Prostate gland (tissue), 2 donors: ENCODE measurements at regions not wholly inside any gene's neighbourhood (a gene's known extent, or its start where the extent isn't known, plus 50 kb on each side); places are given as distances from the start of the nearest gene placed in this dataset.

Source experiments
- DNase-seq: peaks from one replicate; pipeline ENCODE4 v3.0.0-alpha.2; 2019; ENCODE audit warnings: low spot score
- H3K27ac ChIP-seq, 2 donors: fragments of 200-600 bp; sonication (generic); 2 replicates each; pipeline ENCODE4 v1.5.1; 2017 to 2019
- H3K27me3 ChIP-seq: fragments of 200-600 bp; sonication (generic); replicated peaks from 2 replicates; pipeline ENCODE4 v1.5.1; 2019; ENCODE audit not compliant: insufficient read depth
- H3K36me3 ChIP-seq, 2 donors: fragments of 200-600 bp; sonication (generic); 1 replicate in 1 of 2; 2 replicates in 1 of 2; pipeline versions ENCODE4 v1.5.1 to v1.8.1; 2017 to 2019
- H3K4me1 ChIP-seq: fragments of 200-600 bp; sonication (generic); replicated peaks from 2 replicates; pipeline ENCODE4 v1.5.1; 2019
- H3K4me3 ChIP-seq, 2 donors: fragments of 200-600 bp; sonication (generic); 2 replicates each; pipeline ENCODE4 v1.5.1; 2017 to 2019
- H3K9me3 ChIP-seq: fragments of 200-600 bp; sonication (generic); 2 replicates; pipeline ENCODE4 v1.5.1; 2017
- CTCF ChIP-seq, 4 experiments: fragments of 200-600 bp in 2 of 4; fragments of 450-650 bp in 2 of 4; sonication (generic) in 2 of 4; IDR thresholded peaks; 1 replicate in 3 of 4; 2 replicates in 1 of 4; pipeline ENCODE4 v1.5.1; 2016 to 2019; ENCODE audit warnings: antibody characterized with exemption in 4 of 4, mild to moderate bottlenecking in 2 of 4, moderate library complexity in 2 of 4
- POLR2A ChIP-seq: fragments of 450-650 bp; IDR thresholded peaks from one replicate; pipeline ENCODE4 v1.6.1; 2016; ENCODE audit warnings: antibody characterized with exemption, mild to moderate bottlenecking
- POLR2AphosphoS5 ChIP-seq: sonication (generic); formaldehyde crosslinking; IDR thresholded peaks from one replicate; pipeline ENCODE4 v1.6.1; 2017; ENCODE audit warnings: antibody characterized with exemption
- WGBS: methylation state at CpG from one replicate; pipeline ENCODE4 v1.1.5; 2018; 5-methylcytosine and 5-hydroxymethylcytosine counted together
- intact Hi-C: fragments of 100-400 bp; cut with DNase I; formaldehyde crosslinking; loops from one replicate; pipeline ENCODE4 v1.14.2; 2022

- WGBS = 69% methylated on average over 7 of the region's 7 CpGs
- no peak overlapping the region for H3K27ac ChIP-seq
- intact Hi-C loops = no loop called here
- H3K4me1 ChIP-seq = no peaks in the 10 kb centered on the region
- H3K27me3 ChIP-seq = peaks cover 2% of the 10 kb centered on the region
- no peaks in the 10 kb centered on the region for H3K36me3 ChIP-seq
- no peaks in the 10 kb centered on the region for H3K9me3 ChIP-seq
- TF ChIP-seq POLR2A (no peak), CTCF (IDR thresholded peaks at IDR 0.05) (no peak), POLR2AphosphoS5 (no peak)
- no peak for DNase-seq
- H3K4me3 ChIP-seq = no peak overlapping the region
Measured at GRCh38 chr22:48188231-48188721, 1425.8 kb downstream of the TBC1D22A start.

- Histone ChIP-seq H3K4me1 (no peaks in the 10 kb centered on the region), H3K36me3 (no peaks in the 10 kb centered on the region), H3K4me3 (no peak overlapping the region), H3K27ac (no peak overlapping the region), H3K27me3 (peaks cover 2% of the 10 kb centered on the region), H3K9me3 (no peaks in the 10 kb centered on the region)
- intact Hi-C loops = no loop called here
- TF ChIP-seq POLR2AphosphoS5 = no peak
- no peak for TF ChIP-seq CTCF (IDR thresholded peaks at IDR 0.05)
- TF ChIP-seq POLR2A = no peak
- 66% methylated on average over 8 of the region's 8 CpGs for WGBS
- DNase-seq = no peak
Measured at GRCh38 chr22:48187356-48187755, 1424.9 kb downstream of the TBC1D22A start.

- H3K4me1 ChIP-seq = no peaks in the 10 kb centered on the region
- no peak for DNase-seq
- H3K27me3 ChIP-seq = peaks cover 2% of the 10 kb centered on the region
- no peak overlapping the region for H3K4me3 ChIP-seq
- no peak overlapping the region for H3K27ac ChIP-seq
- 72% methylated on average over 10 of the region's 10 CpGs for WGBS
- intact Hi-C loops = no loop called here
- no peak for TF ChIP-seq POLR2A
- no peaks in the 10 kb centered on the region for H3K36me3 ChIP-seq
- H3K9me3 ChIP-seq = no peaks in the 10 kb centered on the region
Measured at GRCh38 chr22:48186146-48186790, 1423.8 kb downstream of the TBC1D22A start.

GRCh38 chr22:48185071-48186055, 1422.9 kb downstream of the TBC1D22A start:
- no peaks in the 10 kb centered on the region for H3K9me3 ChIP-seq
- H3K4me1 ChIP-seq = no peaks in the 10 kb centered on the region
- intact Hi-C loops = no loop called here
- WGBS = 87% methylated on average over 20 of the region's 20 CpGs
- peaks cover 2% of the 10 kb centered on the region for H3K27me3 ChIP-seq
- no peak overlapping the region for H3K4me3 ChIP-seq
- no peaks in the 10 kb centered on the region for H3K36me3 ChIP-seq
- no peak overlapping the region for H3K27ac ChIP-seq
- TF ChIP-seq POLR2A = no peak
- no peak for DNase-seq

- intact Hi-C loops = no loop called here
- TF ChIP-seq CTCF (IDR thresholded peaks at IDR 0.05) (no peak), POLR2AphosphoS5 (no peak), POLR2A (no peak)
- H3K9me3 ChIP-seq = no peaks in the 10 kb centered on the region
- no peak overlapping the region for H3K4me3 ChIP-seq
- DNase-seq = no peak
- H3K27ac ChIP-seq = no peak overlapping the region
- peaks cover 2% of the 10 kb centered on the region for H3K27me3 ChIP-seq
- no peaks in the 10 kb centered on the region for H3K4me1 ChIP-seq
- WGBS = 85% methylated on average over 24 of the region's 25 CpGs
- H3K36me3 ChIP-seq = no peaks in the 10 kb centered on the region
Measured at GRCh38 chr22:48182846-48183805, 1420.7 kb downstream of the TBC1D22A start.
